GM12878 (cell line): ENCODE measurements at regions not wholly inside any gene's neighbourhood (a gene's known extent, or its start where the extent isn't known, plus 50 kb on each side); places are given as distances from the start of the nearest gene placed in this dataset.

Experiments used
- ATAC-seq: fragments of 200-7000 bp; cut with Tn5 transposase; 3 replicates; pipeline ENCODE4 v1.9.1; 2020; ENCODE audit warnings: mild to moderate bottlenecking, moderate library complexity
- BruUV-seq: library from RNA; stranded (reverse); fragments of 400-500 nt; replicated peaks from 2 replicates; lab custom pipeline; 2021; lab: Mats Ljungman, UMichigan
- CTCF ChIA-PET: fragments of 300-600 bp; sonication (Branson Sonifier 250); formaldehyde crosslinking; extraction: SDS; loops from one replicate; lab custom pipeline; 2021; ENCODE audit warnings: inconsistent platforms; lab: Yijun Ruan, JAX
- POLR2A ChIA-PET: fragments of 350-600 bp; formaldehyde crosslinking; extraction: SDS; loops from one replicate; lab custom pipeline; 2021; ENCODE audit warnings: inconsistent platforms; lab: Charles Lee
- RAD21 ChIA-PET: fragments of 300-600 bp; sonication (Branson Sonifier 250); formaldehyde crosslinking; loops from one replicate; lab custom pipeline; 2023; ENCODE audit warnings: antibody characterized with exemption; ENCODE audit not compliant: unreplicated experiment; lab: Charles Lee
- SMC1A ChIA-PET: fragments of 300-600 bp; sonication (Branson Sonifier 250); formaldehyde crosslinking; loops from one replicate; lab custom pipeline; 2023; ENCODE audit not compliant: unreplicated experiment, uncharacterized antibody; lab: Charles Lee
- DNase-seq: peaks from one replicate; pipeline ENCODE4 v3.0.0-alpha.2; 2011; ENCODE audit warnings: low read depth, low spot score
- FAIRE-seq: peaks from 3 replicates; lab custom pipeline; 2011; peaks lifted over from hg19 to GRCh38; lab: Jason Lieb, UNC
- H2AFZ ChIP-seq: 2 replicates; pipeline ENCODE4 v1.6.0; 2011; ENCODE audit warnings: low read depth, low read length, control low read depth; ENCODE audit not compliant: control insufficient read depth
- H3K27ac ChIP-seq: 2 replicates; pipeline ENCODE4 v1.5.1; 2011; ENCODE audit warnings: control low read depth; ENCODE audit not compliant: control insufficient read depth, insufficient read depth
- H3K27me3 ChIP-seq, 2 experiments: replicated peaks in 1 of 2; 2 replicates each; pipeline versions ENCODE4 v1.6.0 to v1.6.1; 2011; ENCODE audit warnings: low read length in 1 of 2; ENCODE audit not compliant: control insufficient read depth in 2 of 2, insufficient read depth in 2 of 2
- H3K36me3 ChIP-seq, 2 experiments: 2 replicates each; pipeline ENCODE4 v1.5.1; 2011; ENCODE audit warnings: low read length in 1 of 2; ENCODE audit not compliant: control insufficient read depth in 2 of 2, insufficient read depth in 2 of 2
- H3K4me1 ChIP-seq: 2 replicates; pipeline ENCODE4 v1.6.1; 2011; ENCODE audit warnings: mild to moderate bottlenecking, low read length, moderate library complexity, mixed read lengths; ENCODE audit not compliant: control insufficient read depth, insufficient read depth
- H3K4me2 ChIP-seq: 2 replicates; pipeline ENCODE4 v1.6.0; 2011; ENCODE audit warnings: control low read depth; ENCODE audit not compliant: control insufficient read depth, insufficient read depth
- H3K4me3 ChIP-seq: fragments of 200-600 bp; sonication (generic); 2 replicates; pipeline ENCODE4 v1.5.1; 2016
- H3K79me2 ChIP-seq: 2 replicates; pipeline ENCODE4 v1.6.0; 2011; ENCODE audit warnings: low read length; ENCODE audit not compliant: control insufficient read depth, insufficient read depth
- H3K9ac ChIP-seq: 2 replicates; pipeline ENCODE4 v1.8.0; 2011; ENCODE audit warnings: low read length, control low read depth, mixed read lengths; ENCODE audit not compliant: control insufficient read depth, insufficient read depth
- H3K9me3 ChIP-seq: replicated peaks from 3 replicates; pipeline ENCODE4 v1.5.1; 2011; ENCODE audit warnings: mild to moderate bottlenecking, low read length; ENCODE audit not compliant: control insufficient read depth, insufficient read depth
- H4K20me1 ChIP-seq: 2 replicates; pipeline ENCODE4 v1.6.0; 2011; ENCODE audit not compliant: control insufficient read depth, insufficient read depth
- ASH2L ChIP-seq: fragments of 300-600, 200-600 bp; sonication (generic); IDR thresholded peaks from 2 replicates; pipeline ENCODE4 v1.6.1; 2017; ENCODE audit warnings: low read depth, mild to moderate bottlenecking, borderline replicate concordance
- BHLHE40 ChIP-seq, 2 experiments: fragments of 450-650 bp in 1 of 2; IDR thresholded peaks; 2 replicates each; pipeline ENCODE4 v1.6.1; 2011 to 2017; ENCODE audit warnings: low read depth in 2 of 2, borderline replicate concordance in 1 of 2, improper control_type of control experiment in 1 of 2, low read length in 1 of 2, mild to moderate bottlenecking in 1 of 2
- EZH2 ChIP-seq: IDR thresholded peaks from 2 replicates; pipeline ENCODE4 v1.6.1; 2012; ENCODE audit warnings: low read depth, mild to moderate bottlenecking, control low read depth, inconsistent platforms, low read length, borderline replicate concordance; ENCODE audit not compliant: control insufficient read depth
- NRF1 ChIP-seq: conservative IDR thresholded peaks from 2 replicates; pipeline ENCODE4 v1.6.1; 2011; ENCODE audit warnings: mild to moderate bottlenecking, low read depth, low read length, improper control_type of control experiment
- PAX8 ChIP-seq: fragments of 450-650 bp; IDR thresholded peaks from 2 replicates; pipeline ENCODE4 v1.6.1; 2017; ENCODE audit warnings: mild to moderate bottlenecking, moderate library complexity
- SMAD1 ChIP-seq: fragments of 450-650 bp; IDR thresholded peaks from 2 replicates; pipeline ENCODE4 v1.6.1; 2018; ENCODE audit warnings: mild to moderate bottlenecking, low read depth; ENCODE audit not compliant: partially characterized antibody
- SMAD5 ChIP-seq: IDR thresholded peaks from 2 replicates; pipeline ENCODE4 v1.6.1; 2016; ENCODE audit warnings: antibody characterized with exemption, low read depth
- SMARCA5 ChIP-seq: fragments of 450-650 bp; IDR thresholded peaks from 2 replicates; pipeline ENCODE4 v1.6.1; 2017; ENCODE audit warnings: mild to moderate bottlenecking
- SRF ChIP-seq, 2 experiments: IDR thresholded peaks; 2 replicates each; pipeline ENCODE4 v1.6.1; 2011; ENCODE audit warnings: low read depth in 2 of 2, low read length in 2 of 2, mild to moderate bottlenecking in 1 of 2, moderate library complexity in 1 of 2
- TAF1 ChIP-seq: IDR thresholded peaks from 2 replicates; pipeline ENCODE4 v1.6.1; 2011; ENCODE audit warnings: mild to moderate bottlenecking, low read depth, low read length, borderline replicate concordance
- YY1 ChIP-seq: IDR thresholded peaks from 2 replicates; pipeline ENCODE4 v1.6.1; 2011; ENCODE audit warnings: low read depth, mild to moderate bottlenecking, low read length
- WGBS: methylation state at CpG from one replicate; pipeline ENCODE4 v1.1.6; 2016; ENCODE audit warnings: low lambda C conversion rate; ENCODE audit not compliant: insufficient replicate concordance, insufficient coverage; ENCODE audit errors: missing lambda C conversion rate; 5-methylcytosine and 5-hydroxymethylcytosine counted together
- in situ Hi-C: fragments of 300-500 bp; cut with MboI; formaldehyde crosslinking; loops from 9 replicates; pipeline ENCODE4 v1.14.3; 2018; ENCODE audit warnings: mixed read lengths
- intact Hi-C: fragments of 100-400 bp; cut with micrococcal nuclease; formaldehyde crosslinking; loops from one replicate; pipeline ENCODE4 v1.14.2; 2022; ENCODE audit not compliant: unreplicated experiment
- TF ChIP-seq, protein P1 (sequence below): IDR thresholded peaks from 2 replicates; pipeline ENCODE4 v1.6.1; 2011; ENCODE audit warnings: borderline replicate concordance, low read depth, mild to moderate bottlenecking, moderate library complexity, mixed read lengths, low read length; ENCODE audit not compliant: insufficient read depth; ENCODE audit errors: extremely low read length
- TF ChIP-seq, protein P2 (sequence below): fragments of 450-650 bp; formaldehyde crosslinking; IDR thresholded peaks from 2 replicates; pipeline ENCODE4 v1.4.0; 2022; ENCODE audit warnings: mild to moderate bottlenecking, moderate library complexity
- TF ChIP-seq, protein P3 (sequence below): fragments of 150-350 bp; IDR thresholded peaks from 2 replicates; pipeline ENCODE4 v1.6.1; 2014; ENCODE audit warnings: mild to moderate bottlenecking, low read depth, low read length

DNA sequence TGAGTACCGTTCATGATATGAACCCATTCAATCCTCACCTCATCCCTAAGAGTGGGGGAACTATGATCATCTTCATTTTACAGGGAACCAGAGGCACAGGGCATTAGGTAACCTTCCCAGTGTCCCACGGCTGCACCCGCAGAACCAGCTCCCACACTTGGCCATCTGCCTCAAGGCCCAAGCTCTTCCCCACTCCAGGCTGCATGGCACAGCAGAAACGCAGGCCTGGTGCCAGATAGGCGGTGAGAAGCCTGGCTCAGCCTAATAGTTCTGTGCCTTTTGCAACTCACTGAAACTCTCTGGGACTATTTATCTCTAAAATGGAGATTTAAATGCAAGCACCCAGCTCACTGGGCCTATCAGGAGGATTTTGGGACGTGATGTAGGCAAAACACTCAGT lies 90.8 kb upstream of the ZNF618 start (continued):
- TF ChIP-seq SRF (IDR thresholded peaks at IDR 0.05; ENCODE audit: low read depth in 2 of 2, low read length in 2 of 2), result no peak
- TF ChIP-seq YY1, result no peak
- TF ChIP-seq, all 136 proteins: peak for 0

DNA sequence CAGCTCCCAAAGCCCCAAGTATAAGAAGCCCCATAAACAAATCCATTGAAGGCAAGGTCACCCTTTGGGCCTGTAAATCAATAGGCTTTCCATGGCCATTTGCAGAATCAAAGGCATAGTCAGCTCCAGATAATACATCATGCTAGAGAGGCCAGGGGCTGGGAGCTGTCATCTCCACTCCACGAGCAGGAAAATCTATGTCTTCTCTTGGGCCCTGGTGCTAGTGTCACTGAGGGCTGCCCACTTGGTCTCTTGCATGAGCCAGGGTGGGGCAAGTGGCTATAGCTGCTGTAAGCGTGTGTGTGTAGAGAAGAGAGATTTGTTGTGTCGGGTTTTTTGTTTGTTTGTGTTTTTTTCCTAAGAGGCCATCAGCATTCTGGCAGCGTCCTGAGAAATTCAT lies 90.0 kb upstream of the ZNF618 start:
- DNase-seq (no peak), ATAC-seq (no peak), FAIRE-seq (no peak)
- Histone ChIP-seq H3K9ac (no peak overlapping the region), H2AFZ (no peak overlapping the region), H3K36me3 (no peaks in the 10 kb centered on the region), H4K20me1 (no peaks in the 10 kb centered on the region), H3K9me3 (no peaks in the 10 kb centered on the region), H3K27me3 (no peaks in the 10 kb centered on the region), H3K4me2 (no peak overlapping the region), H3K79me2 (no peaks in the 10 kb centered on the region), H3K27ac (no peak overlapping the region), H3K4me1 (no peaks in the 10 kb centered on the region), H3K4me3 (no peak overlapping the region)
- ChIA-PET CTCF (no interaction called here), RAD21 (no interaction called here), SMC1A (no interaction called here), POLR2A (no interaction called here)
- BruUV-seq, result no TSS peak
- in situ Hi-C loops, result no loop called here
- 8% methylated on average over 4 of the region's 4 CpGs for WGBS
- intact Hi-C loops, result no loop called here
- TF ChIP-seq SMARCA5 (no peak), TAF1 (no peak), ASH2L (no peak), NRF1 (no peak), EZH2 (no peak), BHLHE40 (IDR thresholded peaks at IDR 0.05; ENCODE audit: borderline replicate concordance in 1 of 2, low read depth in 2 of 2, low read length in 1 of 2) (no peak), SMAD1 (no peak), PAX8 (no peak), SMAD5 (no peak)
- TF ChIP-seq, protein P1, sequence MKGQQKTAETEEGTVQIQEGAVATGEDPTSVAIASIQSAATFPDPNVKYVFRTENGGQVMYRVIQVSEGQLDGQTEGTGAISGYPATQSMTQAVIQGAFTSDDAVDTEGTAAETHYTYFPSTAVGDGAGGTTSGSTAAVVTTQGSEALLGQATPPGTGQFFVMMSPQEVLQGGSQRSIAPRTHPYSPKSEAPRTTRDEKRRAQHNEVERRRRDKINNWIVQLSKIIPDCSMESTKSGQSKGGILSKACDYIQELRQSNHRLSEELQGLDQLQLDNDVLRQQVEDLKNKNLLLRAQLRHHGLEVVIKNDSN, result no peak
- TF ChIP-seq, protein P2, sequence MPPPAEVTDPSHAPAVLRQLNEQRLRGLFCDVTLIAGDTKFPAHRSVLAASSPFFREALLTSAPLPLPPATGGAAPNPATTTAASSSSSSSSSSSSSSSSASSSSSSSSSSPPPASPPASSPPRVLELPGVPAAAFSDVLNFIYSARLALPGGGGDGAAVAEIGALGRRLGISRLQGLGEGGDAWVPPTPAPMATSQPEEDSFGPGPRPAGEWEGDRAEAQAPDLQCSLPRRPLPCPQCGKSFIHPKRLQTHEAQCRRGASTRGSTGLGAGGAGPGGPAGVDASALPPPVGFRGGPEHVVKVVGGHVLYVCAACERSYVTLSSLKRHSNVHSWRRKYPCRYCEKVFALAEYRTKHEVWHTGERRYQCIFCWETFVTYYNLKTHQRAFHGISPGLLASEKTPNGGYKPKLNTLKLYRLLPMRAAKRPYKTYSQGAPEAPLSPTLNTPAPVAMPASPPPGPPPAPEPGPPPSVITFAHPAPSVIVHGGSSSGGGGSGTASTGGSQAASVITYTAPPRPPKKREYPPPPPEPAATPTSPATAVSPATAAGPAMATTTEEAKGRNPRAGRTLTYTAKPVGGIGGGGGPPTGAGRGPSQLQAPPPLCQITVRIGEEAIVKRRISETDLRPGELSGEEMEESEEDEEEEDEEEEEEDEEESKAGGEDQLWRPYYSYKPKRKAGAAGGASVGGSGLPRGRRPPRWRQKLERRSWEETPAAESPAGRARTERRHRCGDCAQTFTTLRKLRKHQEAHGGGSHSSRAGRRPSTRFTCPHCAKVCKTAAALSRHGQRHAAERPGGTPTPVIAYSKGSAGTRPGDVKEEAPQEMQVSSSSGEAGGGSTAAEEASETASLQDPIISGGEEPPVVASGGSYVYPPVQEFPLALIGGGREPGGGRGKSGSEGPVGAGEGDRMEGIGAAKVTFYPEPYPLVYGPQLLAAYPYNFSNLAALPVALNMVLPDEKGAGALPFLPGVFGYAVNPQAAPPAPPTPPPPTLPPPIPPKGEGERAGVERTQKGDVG, result no peak
- TF ChIP-seq, protein P3, sequence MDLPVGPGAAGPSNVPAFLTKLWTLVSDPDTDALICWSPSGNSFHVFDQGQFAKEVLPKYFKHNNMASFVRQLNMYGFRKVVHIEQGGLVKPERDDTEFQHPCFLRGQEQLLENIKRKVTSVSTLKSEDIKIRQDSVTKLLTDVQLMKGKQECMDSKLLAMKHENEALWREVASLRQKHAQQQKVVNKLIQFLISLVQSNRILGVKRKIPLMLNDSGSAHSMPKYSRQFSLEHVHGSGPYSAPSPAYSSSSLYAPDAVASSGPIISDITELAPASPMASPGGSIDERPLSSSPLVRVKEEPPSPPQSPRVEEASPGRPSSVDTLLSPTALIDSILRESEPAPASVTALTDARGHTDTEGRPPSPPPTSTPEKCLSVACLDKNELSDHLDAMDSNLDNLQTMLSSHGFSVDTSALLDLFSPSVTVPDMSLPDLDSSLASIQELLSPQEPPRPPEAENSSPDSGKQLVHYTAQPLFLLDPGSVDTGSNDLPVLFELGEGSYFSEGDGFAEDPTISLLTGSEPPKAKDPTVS, result no peak
